ENCODE measurements at regions not wholly inside any gene's neighbourhood (a gene's known extent, or its start where the extent isn't known, plus 50 kb on each side); places are given as distances from the start of the nearest gene placed in this dataset.

DNA sequence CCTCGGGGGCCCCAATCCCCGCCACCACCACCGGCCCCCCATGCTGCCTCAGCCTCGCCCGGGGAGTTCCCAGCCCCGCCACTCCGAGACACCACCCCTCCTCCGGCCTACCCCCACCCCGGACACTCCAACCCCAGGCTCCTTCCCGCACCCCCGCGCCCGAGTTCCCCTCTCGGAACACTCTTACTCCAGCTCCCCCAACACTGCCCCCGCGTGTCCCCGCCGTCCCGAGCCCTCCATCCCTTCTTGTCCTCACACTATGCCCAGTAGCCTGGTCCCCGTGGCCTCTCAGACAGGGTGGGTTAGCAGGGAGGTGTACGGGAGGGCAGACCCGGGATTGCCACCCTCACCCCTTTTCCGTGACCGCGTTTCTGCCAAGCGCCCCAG lies 276.1 kb downstream of the BCOR start:
- no peak for DNase-seq

- no peak for DNase-seq
Observed at GRCh38 chrX:39822133-39822748, 275.5 kb downstream of the BCOR start.

- DNase-seq = no peak
Observed at GRCh38 chrX:39823424-39823823, 274.3 kb downstream of the BCOR start.

DNA sequence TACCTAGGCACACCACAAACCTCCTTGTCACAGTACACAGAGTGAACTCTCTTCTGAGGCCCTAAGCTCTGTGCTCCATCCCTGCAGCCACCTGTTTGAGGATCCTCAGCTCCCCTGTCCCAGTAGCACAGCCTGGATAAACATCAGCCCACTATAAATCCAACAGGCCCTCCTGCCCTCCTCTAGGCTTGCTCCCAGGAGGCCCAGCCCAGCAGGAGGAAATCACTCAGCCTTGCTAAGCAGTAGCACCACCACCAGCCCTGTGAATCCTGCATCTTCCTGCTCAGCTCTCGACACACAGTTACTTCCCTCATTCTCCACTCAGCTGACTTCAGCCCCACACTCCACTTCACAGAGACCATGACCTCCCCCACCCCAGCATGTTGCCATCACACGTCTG lies 273.9 kb downstream of the BCOR start:
- no peak for DNase-seq

DNA sequence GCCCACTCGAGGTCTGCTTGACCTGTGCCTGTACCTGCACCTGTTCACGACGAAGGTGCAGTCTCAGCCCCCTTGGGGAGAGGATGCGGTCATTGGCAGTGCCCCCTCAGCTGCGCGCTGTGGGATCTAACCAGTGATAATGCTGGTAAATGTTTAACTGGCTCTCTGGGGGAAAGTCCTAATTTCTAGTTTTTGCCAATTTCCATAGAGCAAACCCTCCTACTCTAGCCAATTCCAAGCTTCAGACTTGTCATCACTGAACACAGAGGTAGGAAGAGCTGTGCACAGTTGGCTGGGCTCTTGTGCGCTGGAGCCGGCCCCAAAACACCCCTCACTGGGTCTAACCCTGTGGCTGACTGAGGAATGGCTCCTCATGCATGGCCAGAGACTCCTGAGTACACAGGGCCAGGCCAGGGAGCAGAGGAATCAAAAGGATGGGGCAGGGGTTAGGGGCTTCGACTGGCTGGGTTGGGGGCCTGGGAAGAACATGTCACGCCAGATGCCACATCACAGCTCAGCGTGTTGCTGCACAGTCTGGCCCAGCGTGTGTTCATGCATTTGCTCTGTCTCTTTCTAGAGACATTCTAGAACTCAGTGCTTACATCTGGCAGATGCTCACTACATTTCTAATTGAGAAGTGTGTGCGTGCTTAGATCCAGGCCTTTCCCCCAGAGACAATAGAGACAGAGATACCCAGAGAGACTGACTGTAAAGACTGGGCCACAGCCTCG lies 270.8 kb downstream of the BCOR start:
- no peak for DNase-seq

GRCh38 chrX:39827951-39828350 lies 269.8 kb downstream of the BCOR start:
- DNase-seq = no peak

DNA sequence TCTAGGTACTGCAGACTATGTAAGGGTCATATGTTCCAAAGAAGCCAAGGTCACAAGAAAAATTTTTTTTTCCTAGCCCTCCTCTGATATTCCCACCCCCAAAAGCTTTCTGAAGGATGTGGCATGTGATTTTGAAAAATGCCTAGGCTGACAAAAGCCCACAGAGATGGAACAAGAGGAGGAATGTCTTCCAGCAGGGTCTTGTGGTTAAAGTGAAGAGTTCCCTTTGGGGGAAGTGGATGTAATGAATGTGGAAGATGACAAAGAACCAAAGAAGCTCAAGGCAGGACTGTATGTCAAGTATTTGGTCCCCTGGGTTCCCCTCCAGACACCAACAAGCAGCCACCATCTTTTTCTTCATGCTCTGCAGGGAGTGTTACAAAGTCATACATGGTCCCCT lies 268.8 kb downstream of the BCOR start:
- DNase-seq = no peak

DNA sequence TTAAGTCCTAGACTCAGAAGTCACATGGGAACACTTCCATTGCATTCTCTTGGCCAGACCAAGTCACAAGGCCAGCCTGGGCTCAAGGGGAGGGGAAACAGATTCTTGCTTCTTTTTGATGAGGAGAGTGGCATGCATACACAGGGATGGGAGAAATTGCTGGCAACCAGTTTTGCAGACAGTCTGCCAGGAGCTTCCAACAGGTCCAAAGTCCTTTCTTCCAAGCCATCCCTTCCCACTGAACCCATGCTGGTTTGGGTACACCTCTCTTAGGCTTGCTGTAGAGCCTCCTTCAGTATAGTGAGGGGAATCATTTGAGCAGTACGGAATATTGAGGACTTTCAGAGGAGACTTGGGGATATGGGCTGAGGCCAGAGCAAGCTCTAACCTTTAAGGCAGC lies 267.8 kb downstream of the BCOR start:
- no peak for DNase-seq

DNA sequence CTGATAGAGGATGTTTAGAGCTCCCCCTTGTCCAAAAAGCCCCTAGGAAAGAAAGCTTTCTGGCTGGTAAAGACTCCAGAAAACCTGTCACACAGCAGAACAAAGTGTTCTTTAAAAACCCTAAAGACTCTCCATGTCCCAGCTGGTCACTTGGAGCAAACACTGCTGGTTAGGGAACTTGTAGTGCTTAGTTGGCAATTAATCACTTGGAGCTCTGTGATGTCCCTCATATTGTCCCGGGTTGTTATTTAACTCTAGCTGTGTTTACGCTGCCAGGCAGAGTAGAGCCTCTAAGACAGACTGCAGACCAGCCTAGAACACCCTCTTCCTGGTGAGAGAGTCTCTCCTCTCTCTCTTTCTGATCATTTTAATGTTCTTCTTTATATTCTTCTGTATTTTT lies 267.3 kb downstream of the BCOR start:
- no peak for DNase-seq

DNA sequence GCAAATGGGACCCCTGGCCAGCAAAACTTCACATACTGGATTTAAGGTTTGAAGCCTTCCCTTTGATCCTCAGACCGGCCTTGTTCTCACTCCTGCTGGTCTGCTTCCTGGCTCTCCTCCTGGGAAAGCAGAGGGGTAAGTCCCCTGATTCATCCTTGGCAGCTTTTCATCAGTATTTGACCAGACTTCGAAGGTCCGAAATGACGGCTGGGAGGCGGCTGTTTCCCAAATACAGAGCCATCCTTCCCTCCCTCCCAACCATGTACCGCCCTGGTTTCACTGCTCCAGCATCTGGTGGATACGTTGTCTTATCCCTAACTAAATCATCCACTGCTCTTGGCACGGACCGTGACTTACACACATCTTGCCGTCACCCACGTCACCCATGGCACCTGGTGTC lies 265.5 kb downstream of the BCOR start:
- DNase-seq = no peak

DNA sequence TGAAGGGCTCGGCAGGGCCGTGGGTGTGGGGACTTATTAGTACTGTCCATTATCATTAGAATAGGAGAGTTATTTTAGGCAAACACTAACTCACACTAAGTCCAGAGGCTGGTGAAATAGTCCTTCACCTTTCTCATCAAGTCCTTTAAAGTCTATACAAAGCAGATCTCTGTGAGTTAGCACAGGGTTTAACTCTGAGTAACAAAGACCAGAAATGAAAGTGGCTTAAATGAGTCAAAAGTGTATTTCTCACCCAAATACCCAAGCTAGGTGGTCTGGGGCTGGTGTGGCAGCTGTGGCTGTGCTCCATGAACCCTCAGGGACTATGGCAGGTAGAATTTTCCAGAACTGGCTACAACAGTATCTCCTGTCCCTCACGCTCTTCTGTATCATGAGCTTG lies 263.2 kb downstream of the BCOR start:
- no peak for DNase-seq

- no peak for DNase-seq
Observed at GRCh38 chrX:39835241-39835640, 262.5 kb downstream of the BCOR start.

DNA sequence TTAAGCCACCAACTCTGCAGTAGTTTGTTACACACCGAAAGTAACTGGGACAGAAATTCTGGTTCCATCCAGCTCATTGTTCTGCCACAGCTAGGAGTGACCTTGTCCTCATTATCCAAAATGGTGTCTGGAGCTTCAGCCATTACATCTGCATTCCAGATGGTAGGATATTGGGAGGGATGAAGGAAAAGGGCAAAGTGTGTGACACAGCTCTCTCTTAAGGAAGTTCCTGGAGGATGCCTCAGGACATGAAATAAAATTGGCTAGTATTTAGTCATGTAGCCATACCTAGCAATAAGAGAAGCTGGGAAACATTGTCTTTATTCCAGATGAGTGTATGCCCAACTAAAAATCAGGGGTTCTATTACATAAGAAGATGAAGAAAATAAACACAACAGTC lies 262.0 kb downstream of the BCOR start:
- no peak for DNase-seq

- no peak for DNase-seq
Observed at GRCh38 chrX:39836802-39837420, 260.8 kb downstream of the BCOR start.

DNA sequence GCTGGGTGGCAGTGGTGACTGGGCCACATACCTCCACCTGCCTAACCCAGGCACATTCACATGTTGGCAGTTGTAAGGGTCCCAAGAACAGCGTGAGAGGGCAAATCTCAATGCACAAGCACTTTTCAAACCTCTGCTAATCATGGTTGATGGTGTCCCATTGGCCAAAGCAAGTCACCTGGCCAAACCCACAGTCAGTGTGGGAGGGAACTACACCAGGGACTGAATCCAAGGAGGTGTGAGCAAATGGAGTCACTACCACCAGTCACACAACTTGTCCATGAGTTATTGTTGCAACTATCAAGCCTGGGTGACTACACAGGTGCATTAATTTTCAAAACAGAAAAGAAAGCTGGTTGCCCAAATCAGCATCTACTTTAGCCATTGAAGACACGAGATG lies 260.1 kb downstream of the BCOR start:
- no peak for DNase-seq

DNA sequence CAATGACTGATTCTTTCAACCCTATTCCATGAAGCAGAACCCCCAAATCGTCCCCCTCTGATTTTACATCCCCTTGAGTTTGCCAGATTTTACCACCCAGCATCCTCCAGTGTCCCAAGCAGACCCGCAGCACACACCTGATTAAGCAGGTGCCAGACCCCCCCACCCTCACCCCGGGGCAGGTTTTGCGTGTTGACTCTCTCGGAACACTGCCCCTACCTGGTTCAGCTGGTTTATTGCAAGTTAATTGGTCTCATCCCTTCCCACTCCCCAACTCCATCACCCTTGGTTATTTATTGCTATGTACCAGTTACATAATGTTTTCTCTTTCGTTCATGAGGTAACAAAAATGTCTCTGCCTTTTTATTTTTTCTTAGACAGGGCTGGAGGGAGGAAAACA lies 258.4 kb downstream of the BCOR start:
- DNase-seq = no peak

DNA sequence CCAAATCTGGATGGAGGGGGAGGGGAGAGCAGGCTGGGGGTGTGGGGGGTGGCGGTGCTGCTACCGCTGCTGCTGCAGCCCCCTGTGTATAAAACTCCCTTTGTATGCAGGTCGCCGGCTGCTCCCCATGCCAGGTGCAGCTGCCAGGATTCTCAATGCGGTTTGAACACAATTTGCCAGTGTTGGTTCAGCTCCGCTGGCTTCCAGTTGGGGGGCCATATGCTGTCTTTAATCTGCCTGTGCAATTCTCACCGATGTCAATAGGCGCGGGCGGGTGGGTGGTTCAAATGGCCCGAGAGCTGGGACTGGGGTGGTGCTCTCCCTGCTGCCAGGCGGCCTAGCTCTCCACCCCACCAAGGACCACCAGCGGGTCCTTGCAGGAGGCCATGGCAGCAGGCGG lies 257.6 kb downstream of the BCOR start:
- DNase-seq = no peak

- DNase-seq = no peak
Observed at GRCh38 chrX:39840581-39841093, 257.1 kb downstream of the BCOR start.

GRCh38 chrX:39841604-39842003 lies 256.2 kb downstream of the BCOR start:
- no peak for DNase-seq

DNA sequence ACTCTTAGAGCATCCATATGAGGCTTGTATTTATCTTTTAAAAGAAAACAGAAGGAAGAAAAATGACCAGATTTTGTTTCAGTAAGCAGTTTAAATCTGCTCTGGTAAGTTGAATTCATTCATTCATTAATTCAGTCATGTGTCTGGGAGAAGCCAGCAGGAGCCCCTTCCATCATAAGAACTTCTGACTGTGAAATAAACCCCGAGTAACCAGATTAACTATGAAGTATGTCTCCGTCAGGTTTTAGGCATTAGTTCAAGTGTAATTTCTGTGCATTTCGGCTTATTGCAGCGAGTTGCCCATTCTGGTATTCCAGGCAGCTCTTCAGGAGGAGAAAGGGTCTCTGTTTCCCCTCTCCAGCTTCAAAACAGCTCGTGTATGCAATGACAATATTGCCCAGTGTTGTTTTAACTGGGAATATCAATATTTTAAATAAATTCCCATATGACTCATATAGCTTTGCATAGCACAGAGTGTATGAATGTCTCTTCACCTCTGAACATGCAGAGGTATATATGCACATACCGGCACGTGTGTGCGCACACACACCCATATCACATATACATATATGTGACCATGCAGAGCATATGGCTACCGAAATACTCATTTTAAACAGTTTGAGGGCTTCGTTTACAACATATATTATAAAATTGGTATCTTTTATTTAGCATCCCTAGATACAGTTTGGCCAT lies 255.3 kb downstream of the BCOR start:
- no peak for DNase-seq

GRCh38 chrX:39843318-39843717 lies 254.4 kb downstream of the BCOR start:
- DNase-seq = no peak

DNA sequence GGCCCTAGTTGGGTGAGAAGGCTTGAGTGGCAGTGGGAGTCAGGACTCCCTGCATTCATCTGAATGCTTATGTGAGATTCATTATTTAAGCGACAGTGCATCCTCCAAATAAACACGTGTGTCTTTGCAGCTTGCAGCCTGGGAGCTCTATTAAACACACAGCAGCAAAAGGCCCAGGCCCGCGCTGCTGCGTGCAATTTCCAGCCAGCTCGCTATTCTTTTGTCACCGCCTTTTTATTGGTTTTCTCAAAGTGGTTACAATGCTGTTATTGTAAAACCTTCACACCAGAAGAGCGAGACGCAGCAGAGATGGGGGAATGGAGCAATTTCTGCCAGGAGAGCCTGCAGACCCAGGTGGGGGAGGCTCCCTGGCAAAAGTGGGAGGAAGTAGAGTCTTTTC lies 252.5 kb downstream of the BCOR start:
- DNase-seq = no peak

GRCh38 chrX:39846460-39846859 lies 251.3 kb downstream of the BCOR start:
- DNase-seq = no peak

DNA sequence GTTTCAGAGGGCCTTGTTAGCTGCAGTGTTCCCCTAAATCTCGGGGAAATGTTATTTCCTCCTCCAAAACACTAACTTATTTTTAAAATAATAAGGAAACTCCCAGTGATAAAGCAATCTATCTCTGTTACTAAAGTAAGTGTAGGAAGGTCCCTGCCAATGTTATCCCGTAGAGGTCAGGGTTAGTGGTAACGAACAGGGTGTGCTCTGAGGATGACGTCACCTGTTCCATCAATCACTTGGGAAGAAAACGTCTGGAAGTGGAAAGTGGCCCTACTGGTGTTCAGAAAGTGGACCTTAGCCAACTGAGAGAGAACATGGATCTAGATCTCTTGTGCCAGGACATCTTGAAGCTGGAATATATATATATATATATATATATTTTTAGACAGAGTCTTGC lies 249.5 kb downstream of the BCOR start:
- no peak for DNase-seq
